HG02884 (cell line): ENCODE measurements at regions not wholly inside any gene's neighbourhood (a gene's known extent, or its start where the extent isn't known, plus 50 kb on each side); places are given as distances from the start of the nearest gene placed in this dataset.

Source experiments
- ATAC-seq: cut with Tn5 transposase; IDR thresholded peaks from one replicate; pipeline ENCODE4 v1.9.1; 2021; ENCODE audit warnings: mild to moderate bottlenecking, moderate library complexity; ENCODE audit not compliant: unreplicated experiment

- ATAC-seq = no peak
Observed at GRCh38 chr4:119832776-119833175, 204.2 kb upstream of the PDE5A start.

GRCh38 chr4:119829326-119829725 lies 200.7 kb upstream of the PDE5A start:
- ATAC-seq = no peak

- ATAC-seq = no peak
Observed at GRCh38 chr4:119825696-119826095, 197.1 kb upstream of the PDE5A start.

GRCh38 chr4:119823891-119824290 lies 195.3 kb upstream of the PDE5A start:
- no peak for ATAC-seq

GRCh38 chr4:119823045-119823444 lies 194.4 kb upstream of the PDE5A start:
- ATAC-seq = no peak

GRCh38 chr4:119816473-119816872 lies 187.9 kb upstream of the PDE5A start:
- ATAC-seq = no peak

- no peak for ATAC-seq
Observed at GRCh38 chr4:119810001-119810400, 181.4 kb upstream of the PDE5A start.

- no peak for ATAC-seq
Observed at GRCh38 chr4:119804404-119804803, 175.8 kb upstream of the PDE5A start.

- ATAC-seq = peak; percentile 53
Observed at GRCh38 chr4:119797238-119797894, 168.8 kb upstream of the PDE5A start.

GRCh38 chr4:119795986-119796578 lies 167.5 kb upstream of the PDE5A start:
- no peak for ATAC-seq

- ATAC-seq = no peak
Observed at GRCh38 chr4:119794681-119795080, 166.1 kb upstream of the PDE5A start.

GRCh38 chr4:119794113-119794512 lies 165.5 kb upstream of the PDE5A start:
- no peak for ATAC-seq

- no peak for ATAC-seq
Observed at GRCh38 chr4:119788349-119789266, 160.0 kb upstream of the PDE5A start.

- ATAC-seq = no peak
Observed at GRCh38 chr4:119785963-119786362, 157.4 kb upstream of the PDE5A start.

GRCh38 chr4:119783189-119783983 lies 154.8 kb upstream of the PDE5A start:
- ATAC-seq = no peak

GRCh38 chr4:119781044-119781443 lies 152.4 kb upstream of the PDE5A start:
- no peak for ATAC-seq

GRCh38 chr4:119774840-119775239 lies 146.2 kb upstream of the PDE5A start:
- no peak for ATAC-seq

- ATAC-seq = no peak
Observed at GRCh38 chr4:119765951-119766350, 137.3 kb upstream of the PDE5A start.

GRCh38 chr4:119765469-119765868 lies 136.9 kb upstream of the PDE5A start:
- ATAC-seq = no peak

- ATAC-seq = no peak
Observed at GRCh38 chr4:119763386-119763785, 134.8 kb upstream of the PDE5A start.

GRCh38 chr4:119755599-119755998 lies 127.0 kb upstream of the PDE5A start:
- no peak for ATAC-seq
